Nephron (organoid): ENCODE measurements at regions not wholly inside any gene's neighbourhood (a gene's known extent, or its start where the extent isn't known, plus 50 kb on each side); places are given as distances from the start of the nearest gene placed in this dataset.

Experiments used
- H3K27ac Mint-ChIP-seq, 3 experiments: 2 replicates each; pipeline ENCODE4 v1.8.0; 2020; ENCODE audit warnings: mixed read lengths in 3 of 3, mild to moderate bottlenecking in 2 of 3, moderate library complexity in 1 of 3
- H3K27me3 Mint-ChIP-seq: 2 replicates; pipeline ENCODE4 v1.8.0; 2021; ENCODE audit warnings: low read depth, mild to moderate bottlenecking, moderate library complexity, mixed read lengths
- H3K36me3 Mint-ChIP-seq: 2 replicates; pipeline ENCODE4 v1.8.0; 2020; ENCODE audit warnings: low read depth, mixed read lengths
- H3K4me1 Mint-ChIP-seq: 2 replicates; pipeline ENCODE4 v1.8.0; 2020; ENCODE audit warnings: mixed read lengths
- H3K4me3 Mint-ChIP-seq, 3 experiments: 2 replicates each; pipeline ENCODE4 v1.8.0; 2020; ENCODE audit warnings: mild to moderate bottlenecking in 3 of 3, mixed read lengths in 3 of 3, moderate library complexity in 2 of 3
- H3K9me3 Mint-ChIP-seq: 2 replicates; pipeline ENCODE4 v1.8.0; 2020; ENCODE audit warnings: mixed read lengths
- TF ChIP-seq, protein P1 (sequence below), 3 experiments: fragments of 200-600 bp; sonication (generic); IDR thresholded peaks; one replicate each; pipeline ENCODE4 v1.5.0; 2021; ENCODE audit warnings: antibody characterized with exemption in 3 of 3; ENCODE audit not compliant: unreplicated experiment in 3 of 3

DNA sequence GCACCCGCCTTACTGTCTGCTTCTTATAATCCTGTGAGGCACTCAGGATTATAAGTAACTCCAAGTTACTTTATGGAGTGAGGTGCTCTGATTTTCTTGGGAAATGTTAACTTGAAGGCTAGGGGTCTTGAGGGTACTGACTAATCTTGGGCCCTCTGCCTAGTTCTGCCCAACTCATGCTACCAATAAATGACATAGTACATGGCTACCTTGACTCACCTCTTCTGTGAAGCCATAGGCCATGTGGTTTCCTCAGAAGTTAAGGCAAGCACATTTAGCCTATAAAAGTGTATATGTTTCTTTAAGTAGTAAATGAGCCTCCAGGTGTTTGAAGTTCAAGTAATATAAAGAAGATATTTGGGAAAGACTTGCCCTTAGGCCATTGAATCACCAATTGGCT is 99.8 kb upstream of the CASK start:
- no peaks in the 10 kb centered on the region for H3K4me1 Mint-ChIP-seq
- peaks cover 3% of the 10 kb centered on the region for H3K27me3 Mint-ChIP-seq

DNA sequence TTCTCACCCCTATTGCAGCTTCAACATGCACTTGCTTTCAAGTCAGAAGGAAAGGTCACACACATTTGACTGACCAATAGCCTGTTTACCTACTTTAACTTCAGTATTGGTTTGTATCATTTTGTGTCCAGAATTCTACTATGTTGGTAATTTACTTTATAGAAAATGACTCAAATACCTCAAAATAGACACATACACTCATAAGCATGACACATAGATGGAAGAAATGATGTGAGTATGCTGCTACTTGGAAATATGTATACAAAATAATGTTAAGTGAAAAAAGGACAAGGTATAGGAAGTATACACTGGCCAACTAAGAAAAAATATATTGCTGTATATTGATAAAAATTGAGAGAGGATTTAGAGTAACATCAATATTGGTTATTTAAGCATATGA is 98.8 kb upstream of the CASK start:
- Mint-ChIP-seq H3K4me1 (no peaks in the 10 kb centered on the region), H3K27me3 (peaks cover 3% of the 10 kb centered on the region), H3K27ac (no peak overlapping the region), H3K36me3 (no peaks in the 10 kb centered on the region), H3K9me3 (peaks cover 3% of the 10 kb centered on the region), H3K4me3 (no peak overlapping the region)
- TF ChIP-seq, protein P1, sequence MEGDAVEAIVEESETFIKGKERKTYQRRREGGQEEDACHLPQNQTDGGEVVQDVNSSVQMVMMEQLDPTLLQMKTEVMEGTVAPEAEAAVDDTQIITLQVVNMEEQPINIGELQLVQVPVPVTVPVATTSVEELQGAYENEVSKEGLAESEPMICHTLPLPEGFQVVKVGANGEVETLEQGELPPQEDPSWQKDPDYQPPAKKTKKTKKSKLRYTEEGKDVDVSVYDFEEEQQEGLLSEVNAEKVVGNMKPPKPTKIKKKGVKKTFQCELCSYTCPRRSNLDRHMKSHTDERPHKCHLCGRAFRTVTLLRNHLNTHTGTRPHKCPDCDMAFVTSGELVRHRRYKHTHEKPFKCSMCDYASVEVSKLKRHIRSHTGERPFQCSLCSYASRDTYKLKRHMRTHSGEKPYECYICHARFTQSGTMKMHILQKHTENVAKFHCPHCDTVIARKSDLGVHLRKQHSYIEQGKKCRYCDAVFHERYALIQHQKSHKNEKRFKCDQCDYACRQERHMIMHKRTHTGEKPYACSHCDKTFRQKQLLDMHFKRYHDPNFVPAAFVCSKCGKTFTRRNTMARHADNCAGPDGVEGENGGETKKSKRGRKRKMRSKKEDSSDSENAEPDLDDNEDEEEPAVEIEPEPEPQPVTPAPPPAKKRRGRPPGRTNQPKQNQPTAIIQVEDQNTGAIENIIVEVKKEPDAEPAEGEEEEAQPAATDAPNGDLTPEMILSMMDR (IDR thresholded peaks at IDR 0.05; ENCODE audit: unreplicated experiment in 3 of 3), result no peak

More for the DNA sequence above, 99.8 kb upstream of the CASK start:
- Mint-ChIP-seq H3K36me3 (no peaks in the 10 kb centered on the region), H3K9me3 (peaks cover 3% of the 10 kb centered on the region), H3K4me3 (no peak overlapping the region), H3K27ac (no peak overlapping the region)
- TF ChIP-seq, protein P1 (IDR thresholded peaks at IDR 0.05; ENCODE audit: unreplicated experiment in 3 of 3), result no peak

DNA sequence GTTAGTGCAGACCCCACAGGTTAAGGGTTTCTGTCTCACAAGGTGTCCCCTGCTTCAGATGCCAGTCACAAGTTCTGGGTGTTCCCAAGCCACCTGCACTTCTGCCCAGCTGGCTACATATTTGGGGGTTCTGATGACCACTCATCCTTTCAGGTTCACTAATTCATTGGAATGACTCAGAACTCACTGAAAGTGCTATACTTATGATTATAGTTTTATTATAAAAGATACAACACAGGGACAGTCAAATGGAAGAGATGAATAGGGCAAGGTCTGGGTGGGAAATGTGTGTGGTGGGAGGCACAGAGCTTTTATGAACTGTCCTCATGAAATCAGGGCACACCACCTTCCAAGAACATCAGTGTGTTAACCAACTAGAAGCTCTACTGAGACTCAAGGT is 97.7 kb upstream of the CASK start:
- Mint-ChIP-seq H3K27ac (no peak overlapping the region), H3K27me3 (peaks cover 3% of the 10 kb centered on the region), H3K36me3 (no peaks in the 10 kb centered on the region), H3K4me3 (no peak overlapping the region), H3K4me1 (no peaks in the 10 kb centered on the region), H3K9me3 (no peaks in the 10 kb centered on the region)
- TF ChIP-seq, protein P1 (IDR thresholded peaks at IDR 0.05; ENCODE audit: unreplicated experiment in 3 of 3), result no peak

DNA sequence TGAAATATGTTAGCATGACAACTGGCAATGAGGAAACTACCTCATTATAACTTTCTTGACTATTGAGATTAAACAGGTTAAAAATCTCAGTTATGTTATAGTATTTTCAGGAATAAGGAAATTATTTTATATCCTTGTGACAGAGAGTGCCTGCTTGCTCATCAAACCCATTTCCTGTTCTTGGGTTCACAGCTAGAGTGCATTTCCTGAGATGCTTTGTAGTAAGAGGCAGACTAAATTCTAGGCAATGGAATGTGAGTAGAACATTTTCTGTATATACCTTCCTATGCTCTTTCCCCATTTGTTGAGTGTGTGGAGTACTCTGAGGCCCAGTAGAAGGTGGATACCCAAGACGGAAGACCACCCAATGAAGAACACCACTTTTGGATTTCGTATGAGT is 96.9 kb upstream of the CASK start:
- Mint-ChIP-seq H3K36me3 (no peaks in the 10 kb centered on the region), H3K4me3 (no peak overlapping the region), H3K9me3 (no peaks in the 10 kb centered on the region), H3K27me3 (peaks cover 3% of the 10 kb centered on the region), H3K27ac (no peak overlapping the region), H3K4me1 (no peaks in the 10 kb centered on the region)
- TF ChIP-seq, protein P1 (IDR thresholded peaks at IDR 0.05; ENCODE audit: unreplicated experiment in 3 of 3), result no peak

DNA sequence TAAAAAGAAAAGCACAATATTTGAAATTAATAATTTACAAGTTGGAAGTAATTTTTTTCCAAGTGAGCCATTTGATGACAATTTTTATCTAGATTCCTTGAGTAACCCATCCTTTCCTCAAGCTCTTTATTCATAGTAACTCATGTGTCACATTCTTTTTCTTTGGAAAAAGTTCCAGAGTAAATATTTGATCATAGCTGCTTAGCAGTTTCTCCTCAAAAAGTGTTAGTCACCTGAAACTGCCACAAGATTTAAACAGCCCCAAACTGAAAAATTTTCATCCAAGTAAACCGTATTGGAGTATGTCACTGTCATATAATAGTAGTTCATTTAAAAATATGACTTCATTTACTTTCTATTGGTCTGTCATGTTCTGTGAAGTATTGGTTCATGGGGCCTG is 94.6 kb upstream of the CASK start:
- H3K27ac Mint-ChIP-seq, result no peak overlapping the region
- no peaks in the 10 kb centered on the region for H3K4me1 Mint-ChIP-seq
- no peak overlapping the region for H3K4me3 Mint-ChIP-seq
- no peaks in the 10 kb centered on the region for H3K36me3 Mint-ChIP-seq
- H3K9me3 Mint-ChIP-seq, result no peaks in the 10 kb centered on the region
- TF ChIP-seq, protein P1 (IDR thresholded peaks at IDR 0.05; ENCODE audit: unreplicated experiment in 3 of 3), result no peak
- H3K27me3 Mint-ChIP-seq, result no peaks in the 10 kb centered on the region

DNA sequence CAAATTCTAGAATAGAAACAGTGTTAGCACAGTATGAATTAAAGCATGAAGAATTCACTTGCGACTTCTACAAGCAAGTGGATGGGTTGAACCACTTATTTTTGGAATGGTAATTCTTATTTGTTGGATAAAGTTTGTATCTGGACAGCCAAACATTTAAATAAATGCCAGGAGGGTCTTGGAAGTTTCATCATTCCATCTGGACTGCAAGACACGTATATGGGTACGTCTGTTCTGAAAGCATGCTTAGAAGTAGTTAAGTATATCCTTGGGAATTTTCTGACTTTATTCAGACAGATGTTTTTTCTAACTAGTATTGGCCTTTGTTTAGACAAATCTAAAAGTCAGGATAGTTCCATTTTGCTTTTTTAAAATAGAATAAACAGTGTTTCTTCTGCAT is 77.5 kb upstream of the CASK start:
- H3K4me3 Mint-ChIP-seq, result no peak overlapping the region
- TF ChIP-seq, protein P1 (IDR thresholded peaks at IDR 0.05; ENCODE audit: unreplicated experiment in 3 of 3), result no peak
- no peaks in the 10 kb centered on the region for H3K36me3 Mint-ChIP-seq
- no peaks in the 10 kb centered on the region for H3K27me3 Mint-ChIP-seq
- peaks cover 12% of the 10 kb centered on the region for H3K9me3 Mint-ChIP-seq
- no peaks in the 10 kb centered on the region for H3K4me1 Mint-ChIP-seq
- H3K27ac Mint-ChIP-seq, result no peak overlapping the region
